ENCODE measurements at regions not wholly inside any gene's neighbourhood (a gene's known extent, or its start where the extent isn't known, plus 50 kb on each side); places are given as distances from the start of the nearest gene placed in this dataset.

DNA sequence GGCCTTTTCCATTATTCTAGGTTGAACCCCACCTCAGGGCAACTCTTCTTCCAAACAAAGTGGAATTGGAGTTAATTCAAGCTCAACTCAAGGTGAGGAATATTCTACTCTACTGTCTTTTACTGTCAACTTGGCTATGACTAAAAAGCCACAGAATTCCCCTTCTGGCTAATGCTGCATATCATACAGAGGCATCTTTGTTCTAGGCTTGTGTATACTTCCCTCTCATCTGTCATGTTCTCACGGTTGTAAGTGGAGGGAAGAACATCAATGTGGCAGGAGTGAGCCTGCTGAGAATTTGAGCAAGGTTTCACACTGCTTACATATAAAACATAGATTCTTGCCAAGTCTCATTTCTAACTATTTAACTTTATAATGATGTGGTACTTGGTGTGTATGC lies 921.4 kb upstream of the CNTN5 start:
- Histone ChIP-seq H3K4me3 (ENCODE audit: insufficient read depth, low read length) (no peak overlapping the region), H4K20me1 (ENCODE audit: insufficient read depth, low read length) (no peaks in the 10 kb centered on the region), H3K4me2 (ENCODE audit: insufficient read depth, low read length) (no peak overlapping the region), H3K36me3 (ENCODE audit: insufficient read depth, low read length) (no peaks in the 10 kb centered on the region), H3K27me3 (ENCODE audit: insufficient read depth, low read length) (no peaks in the 10 kb centered on the region), H3K9me3 (ENCODE audit: low read depth, low read length) (no peaks in the 10 kb centered on the region), H3K79me2 (ENCODE audit: insufficient read depth, low read length) (no peaks in the 10 kb centered on the region), H3K27ac (ENCODE audit: low read depth, low read length) (no peak overlapping the region), H3K4me1 (ENCODE audit: insufficient read depth, low read length) (no peaks in the 10 kb centered on the region), H2AFZ (ENCODE audit: low read length) (no peak overlapping the region)
- no peak for DNase-seq (ENCODE audit: insufficient read length, low spot score, missing footprints)
- TF ChIP-seq, protein P1, sequence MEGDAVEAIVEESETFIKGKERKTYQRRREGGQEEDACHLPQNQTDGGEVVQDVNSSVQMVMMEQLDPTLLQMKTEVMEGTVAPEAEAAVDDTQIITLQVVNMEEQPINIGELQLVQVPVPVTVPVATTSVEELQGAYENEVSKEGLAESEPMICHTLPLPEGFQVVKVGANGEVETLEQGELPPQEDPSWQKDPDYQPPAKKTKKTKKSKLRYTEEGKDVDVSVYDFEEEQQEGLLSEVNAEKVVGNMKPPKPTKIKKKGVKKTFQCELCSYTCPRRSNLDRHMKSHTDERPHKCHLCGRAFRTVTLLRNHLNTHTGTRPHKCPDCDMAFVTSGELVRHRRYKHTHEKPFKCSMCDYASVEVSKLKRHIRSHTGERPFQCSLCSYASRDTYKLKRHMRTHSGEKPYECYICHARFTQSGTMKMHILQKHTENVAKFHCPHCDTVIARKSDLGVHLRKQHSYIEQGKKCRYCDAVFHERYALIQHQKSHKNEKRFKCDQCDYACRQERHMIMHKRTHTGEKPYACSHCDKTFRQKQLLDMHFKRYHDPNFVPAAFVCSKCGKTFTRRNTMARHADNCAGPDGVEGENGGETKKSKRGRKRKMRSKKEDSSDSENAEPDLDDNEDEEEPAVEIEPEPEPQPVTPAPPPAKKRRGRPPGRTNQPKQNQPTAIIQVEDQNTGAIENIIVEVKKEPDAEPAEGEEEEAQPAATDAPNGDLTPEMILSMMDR (IDR thresholded peaks at IDR 0.05; ENCODE audit: extremely low read depth, low read depth, low read length) = no peak

DNA sequence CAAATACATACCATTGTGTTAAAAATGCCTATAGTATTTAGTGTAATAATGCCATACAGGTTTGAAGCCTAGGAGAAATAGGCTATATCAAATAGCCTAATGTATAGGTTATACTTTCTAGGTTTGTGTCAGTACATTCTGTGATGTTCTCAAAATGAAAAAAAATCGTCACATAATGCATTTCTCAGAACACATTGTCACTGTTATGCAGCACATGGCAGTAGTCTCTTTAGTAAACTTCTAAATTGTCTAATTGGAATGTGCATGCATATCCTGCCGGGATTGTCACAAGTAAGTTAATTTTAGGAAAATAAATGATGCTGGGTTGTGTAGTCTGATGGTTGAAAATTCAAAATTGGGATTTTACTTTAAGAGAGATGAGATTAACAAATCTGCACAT lies 920.1 kb upstream of the CNTN5 start:
- H3K4me3 ChIP-seq (ENCODE audit: insufficient read depth, low read length) = no peak overlapping the region
- H2AFZ ChIP-seq (ENCODE audit: low read length) = no peak overlapping the region
- no peaks in the 10 kb centered on the region for H3K79me2 ChIP-seq (ENCODE audit: insufficient read depth, low read length)
- H3K27me3 ChIP-seq (ENCODE audit: insufficient read depth, low read length) = no peaks in the 10 kb centered on the region
- H4K20me1 ChIP-seq (ENCODE audit: insufficient read depth, low read length) = no peaks in the 10 kb centered on the region
- TF ChIP-seq, protein P1 (IDR thresholded peaks at IDR 0.05; ENCODE audit: extremely low read depth, low read depth, low read length) = no peak
- H3K4me1 ChIP-seq (ENCODE audit: insufficient read depth, low read length) = no peaks in the 10 kb centered on the region
- no peak overlapping the region for H3K27ac ChIP-seq (ENCODE audit: low read depth, low read length)
- H3K4me2 ChIP-seq (ENCODE audit: insufficient read depth, low read length) = no peak overlapping the region
- DNase-seq (ENCODE audit: insufficient read length, low spot score, missing footprints) = no peak
- no peaks in the 10 kb centered on the region for H3K9me3 ChIP-seq (ENCODE audit: low read depth, low read length)
- H3K36me3 ChIP-seq (ENCODE audit: insufficient read depth, low read length) = no peaks in the 10 kb centered on the region

DNA sequence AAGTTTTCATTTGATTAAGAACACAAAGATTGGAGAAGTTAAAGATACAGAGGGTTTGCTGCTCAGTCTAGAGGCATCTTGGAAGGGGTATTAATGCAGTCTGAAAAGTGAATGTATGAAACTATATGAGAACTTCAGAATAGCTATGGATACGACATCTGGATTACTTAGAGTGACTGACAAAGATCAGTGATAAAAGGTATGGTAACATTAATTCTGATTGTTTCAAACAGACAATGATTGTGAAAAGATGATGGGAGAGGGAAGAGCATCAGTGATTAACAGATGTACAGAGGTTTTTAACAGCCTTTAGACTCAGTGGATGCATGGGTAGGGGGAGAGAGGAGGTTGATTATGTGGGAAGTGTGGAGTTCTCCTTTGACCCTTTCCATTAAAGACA lies 919.4 kb upstream of the CNTN5 start:
- H2AFZ ChIP-seq (ENCODE audit: low read length) = no peak overlapping the region
- TF ChIP-seq, protein P1 (IDR thresholded peaks at IDR 0.05; ENCODE audit: extremely low read depth, low read depth, low read length) = no peak
- no peak overlapping the region for H3K27ac ChIP-seq (ENCODE audit: low read depth, low read length)

GRCh38 chr11:98104249-98104648 lies 916.5 kb upstream of the CNTN5 start:
- H3K9me3 ChIP-seq (ENCODE audit: low read depth, low read length) = no peaks in the 10 kb centered on the region
- DNase-seq (ENCODE audit: insufficient read length, low spot score, missing footprints) = no peak
- H3K4me2 ChIP-seq (ENCODE audit: insufficient read depth, low read length) = no peak overlapping the region
- no peaks in the 10 kb centered on the region for H4K20me1 ChIP-seq (ENCODE audit: insufficient read depth, low read length)
- H3K27me3 ChIP-seq (ENCODE audit: insufficient read depth, low read length) = no peaks in the 10 kb centered on the region
- TF ChIP-seq, protein P1 (IDR thresholded peaks at IDR 0.05; ENCODE audit: extremely low read depth, low read depth, low read length) = no peak
- H3K4me1 ChIP-seq (ENCODE audit: insufficient read depth, low read length) = no peaks in the 10 kb centered on the region
- no peak overlapping the region for H3K4me3 ChIP-seq (ENCODE audit: insufficient read depth, low read length)
- H3K36me3 ChIP-seq (ENCODE audit: insufficient read depth, low read length) = no peaks in the 10 kb centered on the region
- no peak overlapping the region for H2AFZ ChIP-seq (ENCODE audit: low read length)
- no peaks in the 10 kb centered on the region for H3K79me2 ChIP-seq (ENCODE audit: insufficient read depth, low read length)
- H3K27ac ChIP-seq (ENCODE audit: low read depth, low read length) = no peak overlapping the region

More for the DNA sequence above, 919.4 kb upstream of the CNTN5 start:
- no peak overlapping the region for H3K4me3 ChIP-seq (ENCODE audit: insufficient read depth, low read length)
- no peaks in the 10 kb centered on the region for H4K20me1 ChIP-seq (ENCODE audit: insufficient read depth, low read length)
- no peaks in the 10 kb centered on the region for H3K36me3 ChIP-seq (ENCODE audit: insufficient read depth, low read length)
- no peaks in the 10 kb centered on the region for H3K4me1 ChIP-seq (ENCODE audit: insufficient read depth, low read length)
- H3K9me3 ChIP-seq (ENCODE audit: low read depth, low read length) = no peaks in the 10 kb centered on the region
- DNase-seq (ENCODE audit: insufficient read length, low spot score, missing footprints) = no peak
- H3K27me3 ChIP-seq (ENCODE audit: insufficient read depth, low read length) = no peaks in the 10 kb centered on the region
- H3K4me2 ChIP-seq (ENCODE audit: insufficient read depth, low read length) = no peak overlapping the region
- no peaks in the 10 kb centered on the region for H3K79me2 ChIP-seq (ENCODE audit: insufficient read depth, low read length)

Data from osteoblast (primary cell).